Activated naive CD8-positive, alpha-beta T cell treated with anti-CD3 and anti-CD28 coated beads, Interleukin-2, amount 50 U/mL, for 24 hours (primary cell): ENCODE measurements at regions not wholly inside any gene's neighbourhood (a gene's known extent, or its start where the extent isn't known, plus 50 kb on each side); places are given as distances from the start of the nearest gene placed in this dataset.

Source experiments
- ATAC-seq: fragments of 150-1000 bp; cut with Tn5 transposase; one replicate; pipeline ENCODE4 v1.10.0; 2021
- DNase-seq: peaks from one replicate; pipeline ENCODE4 v3.0.0; 2021
- H3K27ac Mint-ChIP-seq: one replicate; pipeline ENCODE4 v1.8.0; 2021; ENCODE audit warnings: mild to moderate bottlenecking, mixed read lengths
- H3K27me3 Mint-ChIP-seq: one replicate; pipeline ENCODE4 v1.8.0; 2021; ENCODE audit warnings: mixed read lengths
- H3K36me3 Mint-ChIP-seq: one replicate; pipeline ENCODE4 v1.8.0; 2021; ENCODE audit warnings: low read depth, mixed read lengths
- H3K4me1 Mint-ChIP-seq: one replicate; pipeline ENCODE4 v1.8.0; 2021; ENCODE audit warnings: mixed read lengths
- H3K4me3 Mint-ChIP-seq: one replicate; pipeline ENCODE4 v1.8.0; 2021; ENCODE audit warnings: mild to moderate bottlenecking, moderate library complexity, mixed read lengths
- H3K9me3 Mint-ChIP-seq: one replicate; pipeline ENCODE4 v1.8.0; 2021; ENCODE audit warnings: mixed read lengths

GRCh38 chr17:65477600-65477999, 83.8 kb downstream of the AXIN2 start:
- DNase-seq (no peak), ATAC-seq (no peak)
- no peak overlapping the region for H3K4me3 Mint-ChIP-seq
- H3K27me3 Mint-ChIP-seq, result peaks cover 4% of the 10 kb centered on the region
- no peak overlapping the region for H3K27ac Mint-ChIP-seq
- no peaks in the 10 kb centered on the region for H3K36me3 Mint-ChIP-seq
- no peaks in the 10 kb centered on the region for H3K9me3 Mint-ChIP-seq
- no peaks in the 10 kb centered on the region for H3K4me1 Mint-ChIP-seq

- DNase-seq (no peak), ATAC-seq (no peak)
- H3K4me3 Mint-ChIP-seq, result no peak overlapping the region
- no peaks in the 10 kb centered on the region for H3K9me3 Mint-ChIP-seq
- H3K27ac Mint-ChIP-seq, result no peak overlapping the region
- no peaks in the 10 kb centered on the region for H3K4me1 Mint-ChIP-seq
- no peaks in the 10 kb centered on the region for H3K36me3 Mint-ChIP-seq
- peaks cover 4% of the 10 kb centered on the region for H3K27me3 Mint-ChIP-seq
Measured at GRCh38 chr17:65474660-65475059, 86.8 kb downstream of the AXIN2 start.

- ATAC-seq (no peak), DNase-seq (no peak)
- H3K4me3 Mint-ChIP-seq, result no peak overlapping the region
- no peaks in the 10 kb centered on the region for H3K9me3 Mint-ChIP-seq
- H3K4me1 Mint-ChIP-seq, result no peaks in the 10 kb centered on the region
- no peaks in the 10 kb centered on the region for H3K36me3 Mint-ChIP-seq
- peaks cover 4% of the 10 kb centered on the region for H3K27me3 Mint-ChIP-seq
- H3K27ac Mint-ChIP-seq, result no peak overlapping the region
Measured at GRCh38 chr17:65473985-65474384, 87.5 kb downstream of the AXIN2 start.

- Mint-ChIP-seq H3K36me3 (no peaks in the 10 kb centered on the region), H3K4me3 (no peak overlapping the region), H3K4me1 (no peaks in the 10 kb centered on the region), H3K27me3 (peaks cover 6% of the 10 kb centered on the region), H3K9me3 (no peaks in the 10 kb centered on the region), H3K27ac (no peak overlapping the region)
- DNase-seq, result no peak
- ATAC-seq, result no peak
Measured at GRCh38 chr17:65473363-65473762, 88.1 kb downstream of the AXIN2 start.

GRCh38 chr17:65472666-65473309, 88.7 kb downstream of the AXIN2 start:
- ATAC-seq (no peak), DNase-seq (no peak)
- Mint-ChIP-seq H3K4me1 (no peaks in the 10 kb centered on the region), H3K36me3 (no peaks in the 10 kb centered on the region), H3K27me3 (peaks cover 6% of the 10 kb centered on the region), H3K9me3 (no peaks in the 10 kb centered on the region), H3K4me3 (no peak overlapping the region), H3K27ac (no peak overlapping the region)

- Mint-ChIP-seq H3K36me3 (no peaks in the 10 kb centered on the region), H3K4me1 (no peaks in the 10 kb centered on the region), H3K27me3 (peaks cover 6% of the 10 kb centered on the region), H3K27ac (no peak overlapping the region), H3K4me3 (no peak overlapping the region), H3K9me3 (no peaks in the 10 kb centered on the region)
- no peak for DNase-seq
- no peak for ATAC-seq
Measured at GRCh38 chr17:65470783-65471182, 90.7 kb downstream of the AXIN2 start.

GRCh38 chr17:65468321-65468720, 93.1 kb downstream of the AXIN2 start:
- Mint-ChIP-seq H3K27ac (no peak overlapping the region), H3K36me3 (no peaks in the 10 kb centered on the region), H3K27me3 (peaks cover 1% of the 10 kb centered on the region), H3K9me3 (no peaks in the 10 kb centered on the region), H3K4me3 (no peak overlapping the region), H3K4me1 (no peaks in the 10 kb centered on the region)
- ATAC-seq (no peak), DNase-seq (no peak)

- Mint-ChIP-seq H3K27ac (no peak overlapping the region), H3K4me1 (no peaks in the 10 kb centered on the region), H3K9me3 (no peaks in the 10 kb centered on the region), H3K4me3 (no peak overlapping the region), H3K27me3 (peaks cover 1% of the 10 kb centered on the region), H3K36me3 (no peaks in the 10 kb centered on the region)
- ATAC-seq, result no peak
- DNase-seq, result no peak
Measured at GRCh38 chr17:65467156-65467555, 94.3 kb downstream of the AXIN2 start.

- Mint-ChIP-seq H3K27me3 (peaks cover 1% of the 10 kb centered on the region), H3K4me1 (no peaks in the 10 kb centered on the region), H3K27ac (no peak overlapping the region), H3K36me3 (no peaks in the 10 kb centered on the region), H3K9me3 (no peaks in the 10 kb centered on the region), H3K4me3 (no peak overlapping the region)
- ATAC-seq (no peak), DNase-seq (no peak)
Measured at GRCh38 chr17:65466547-65466946, 94.9 kb downstream of the AXIN2 start.

- no peak overlapping the region for H3K27ac Mint-ChIP-seq
- H3K4me1 Mint-ChIP-seq, result no peaks in the 10 kb centered on the region
- no peak for DNase-seq
- no peaks in the 10 kb centered on the region for H3K9me3 Mint-ChIP-seq
- no peak for ATAC-seq
- no peaks in the 10 kb centered on the region for H3K36me3 Mint-ChIP-seq
- H3K27me3 Mint-ChIP-seq, result peaks cover 2% of the 10 kb centered on the region
- H3K4me3 Mint-ChIP-seq, result no peak overlapping the region
Measured at GRCh38 chr17:65463242-65463641, 98.2 kb downstream of the AXIN2 start.

- Mint-ChIP-seq H3K4me1 (no peaks in the 10 kb centered on the region), H3K9me3 (no peaks in the 10 kb centered on the region), H3K36me3 (no peaks in the 10 kb centered on the region), H3K27ac (no peak overlapping the region), H3K4me3 (no peak overlapping the region), H3K27me3 (peaks cover 6% of the 10 kb centered on the region)
- ATAC-seq (no peak), DNase-seq (no peak)
Measured at GRCh38 chr17:65459677-65460347, 101.6 kb downstream of the AXIN2 start.

- Mint-ChIP-seq H3K27me3 (peaks cover 6% of the 10 kb centered on the region), H3K4me3 (no peak overlapping the region), H3K27ac (no peak overlapping the region), H3K4me1 (no peaks in the 10 kb centered on the region), H3K36me3 (no peaks in the 10 kb centered on the region), H3K9me3 (no peaks in the 10 kb centered on the region)
- ATAC-seq (no peak), DNase-seq (no peak)
Measured at GRCh38 chr17:65457635-65458257, 103.7 kb downstream of the AXIN2 start.

GRCh38 chr17:65457183-65457582, 104.3 kb downstream of the AXIN2 start:
- H3K9me3 Mint-ChIP-seq, result no peaks in the 10 kb centered on the region
- no peaks in the 10 kb centered on the region for H3K36me3 Mint-ChIP-seq
- DNase-seq (no peak), ATAC-seq (no peak)
- H3K27ac Mint-ChIP-seq, result no peak overlapping the region
- peaks cover 6% of the 10 kb centered on the region for H3K27me3 Mint-ChIP-seq
- no peaks in the 10 kb centered on the region for H3K4me1 Mint-ChIP-seq
- H3K4me3 Mint-ChIP-seq, result no peak overlapping the region

GRCh38 chr17:65456368-65457151, 104.9 kb downstream of the AXIN2 start:
- Mint-ChIP-seq H3K9me3 (no peaks in the 10 kb centered on the region), H3K27ac (peak overlapping the region; percentile 16), H3K4me1 (no peaks in the 10 kb centered on the region), H3K4me3 (no peak overlapping the region), H3K27me3 (peaks cover 6% of the 10 kb centered on the region), H3K36me3 (no peaks in the 10 kb centered on the region)
- DNase-seq, result no peak
- ATAC-seq, result no peak

GRCh38 chr17:65455972-65456343, 105.5 kb downstream of the AXIN2 start:
- ATAC-seq (no peak), DNase-seq (no peak)
- no peaks in the 10 kb centered on the region for H3K9me3 Mint-ChIP-seq
- no peaks in the 10 kb centered on the region for H3K36me3 Mint-ChIP-seq
- H3K4me1 Mint-ChIP-seq, result no peaks in the 10 kb centered on the region
- no peak overlapping the region for H3K27ac Mint-ChIP-seq
- no peak overlapping the region for H3K4me3 Mint-ChIP-seq
- H3K27me3 Mint-ChIP-seq, result peaks cover 6% of the 10 kb centered on the region
